A549 (cell line): ENCODE measurements at regions not wholly inside any gene's neighbourhood (a gene's known extent, or its start where the extent isn't known, plus 50 kb on each side); places are given as distances from the start of the nearest gene placed in this dataset.

Source experiments
- ATAC-seq, 2 experiments: fragments of 200-7000 bp in 1 of 2; fragments of >200 bp in 1 of 2; cut with Nextera tagmentation in 1 of 2; cut with Tn5 transposase in 1 of 2; 3 replicates each; pipeline versions ENCODE4 v1.8.0 to v1.9.1; 2018 to 2020; ENCODE audit warnings: mild to moderate bottlenecking in 1 of 2, moderate library complexity in 1 of 2
- CTCF ChIA-PET: fragments of 300-600 bp; sonication (Branson Sonifier 250); formaldehyde crosslinking; extraction: SDS; loops from one replicate; lab custom pipeline; 2021; ENCODE audit warnings: antibody characterized with exemption, inconsistent platforms; lab: Yijun Ruan, JAX
- POLR2A ChIA-PET: fragments of 350-600 bp; formaldehyde crosslinking; extraction: SDS; loops from one replicate; lab custom pipeline; 2021; ENCODE audit warnings: antibody characterized with exemption, inconsistent platforms; lab: Yijun Ruan, JAX
- DNase-seq, 2 experiments: peaks; one replicate each; pipeline versions ENCODE4 v3.0.0 to v3.0.0-alpha.2; 2011 to 2016; ENCODE audit warnings: low read depth in 1 of 2, low spot score in 1 of 2
- FAIRE-seq: peaks from 2 replicates; lab custom pipeline; 2011; peaks lifted over from hg19 to GRCh38; lab: Jason Lieb, UNC
- H3K27ac ChIP-seq, 2 experiments: fragments of >200 bp; sonication (Bioruptor Twin); formaldehyde crosslinking; 3 replicates each; pipeline ENCODE4 v1.5.1; 2016 to 2017
- H3K4me1 ChIP-seq: fragments of >200 bp; sonication (Bioruptor Twin); formaldehyde crosslinking; 3 replicates; pipeline ENCODE4 v1.6.1; 2016
- H3K4me2 ChIP-seq: fragments of >200 bp; sonication (Bioruptor Twin); formaldehyde crosslinking; 3 replicates; pipeline ENCODE4 v1.6.1; 2016
- H3K4me3 ChIP-seq: fragments of >200 bp; sonication (Bioruptor Twin); formaldehyde crosslinking; 3 replicates; pipeline ENCODE4 v1.5.1; 2016
- H3K9me3 ChIP-seq: fragments of >200 bp; sonication (Bioruptor Twin); formaldehyde crosslinking; 3 replicates; pipeline ENCODE4 v1.6.1; 2016
- BHLHE40 ChIP-seq: IDR thresholded peaks from 2 replicates; pipeline ENCODE4 v1.6.1; 2012; ENCODE audit warnings: low read depth, low read length, inconsistent platforms
- CBX8 ChIP-seq: fragments of 200-600 bp; sonication (generic); IDR thresholded peaks from 2 replicates; pipeline ENCODE4 v1.6.1; 2016
- EHF ChIP-seq: fragments of 250-450 bp; sonication (Bioruptor Pico); IDR thresholded peaks from 2 replicates; pipeline ENCODE4 v1.5.0; 2020; ENCODE audit warnings: mild to moderate bottlenecking
- FOSL2 ChIP-seq, 2 experiments: fragments of 450-650 bp in 1 of 2; fragments of >200 bp in 1 of 2; sonication (Bioruptor Twin) in 1 of 2; formaldehyde crosslinking; IDR thresholded peaks; 2 replicates each; pipeline versions ENCODE4 v1.5.0 to v1.6.1; 2016 to 2020; ENCODE audit warnings: mild to moderate bottlenecking in 1 of 2, moderate library complexity in 1 of 2
- HEYL ChIP-seq: fragments of 250-450 bp; sonication (Bioruptor Pico); IDR thresholded peaks from 2 replicates; pipeline ENCODE4 v1.8.0; 2021; ENCODE audit warnings: mild to moderate bottlenecking, moderate library complexity
- HOXA7 ChIP-seq: fragments of 250-450 bp; sonication (Bioruptor Pico); IDR thresholded peaks from 2 replicates; pipeline ENCODE4 v1.5.0; 2020; ENCODE audit warnings: mild to moderate bottlenecking, moderate library complexity
- HOXB13 ChIP-seq: fragments of 250-450 bp; sonication (Bioruptor Pico); IDR thresholded peaks from 2 replicates; pipeline ENCODE4 v1.5.0; 2020; ENCODE audit warnings: low read depth, mild to moderate bottlenecking, moderate library complexity
- JUNB ChIP-seq: fragments of >200 bp; sonication (Bioruptor Twin); formaldehyde crosslinking; IDR thresholded peaks from 2 replicates; pipeline ENCODE4 v1.6.1; 2016
- KDM5A ChIP-seq: fragments of 200-600 bp; sonication (generic); IDR thresholded peaks from 2 replicates; pipeline ENCODE4 v1.6.1; 2016; ENCODE audit warnings: antibody characterized with exemption, mild to moderate bottlenecking
- MAFK ChIP-seq: fragments of 450-650 bp; IDR thresholded peaks from 2 replicates; pipeline ENCODE4 v1.6.1; 2014; ENCODE audit not compliant: partially characterized antibody
- MAZ ChIP-seq: fragments of 150-350 bp; IDR thresholded peaks from 2 replicates; pipeline ENCODE4 v1.6.1; 2014; ENCODE audit warnings: antibody characterized with exemption, low read depth, low read length, borderline replicate concordance
- PHF8 ChIP-seq: fragments of 200-600 bp; sonication (generic); IDR thresholded peaks from 2 replicates; pipeline ENCODE4 v1.6.1; 2016; ENCODE audit warnings: low read depth, mild to moderate bottlenecking, antibody characterized with exemption, moderate library complexity, borderline replicate concordance
- POLR2A ChIP-seq: IDR thresholded peaks from 2 replicates; pipeline ENCODE4 v1.6.1; 2012; ENCODE audit warnings: mild to moderate bottlenecking, low read length
- RAD21 ChIP-seq, 2 experiments: fragments of >200 bp in 1 of 2; sonication (Bioruptor Twin) in 1 of 2; formaldehyde crosslinking in 1 of 2; IDR thresholded peaks in 1 of 2; conservative IDR thresholded peaks in 1 of 2; 2 replicates in 1 of 2; 3 replicates in 1 of 2; pipeline ENCODE4 v1.6.1; 2012 to 2018; ENCODE audit warnings: inconsistent platforms in 1 of 2
- RARB ChIP-seq: fragments of 250-450 bp; sonication (Bioruptor Pico); IDR thresholded peaks from 2 replicates; pipeline ENCODE4 v1.8.0; 2021; ENCODE audit warnings: mild to moderate bottlenecking, moderate library complexity
- RCOR1 ChIP-seq: fragments of 150-350 bp; IDR thresholded peaks from 2 replicates; pipeline ENCODE4 v1.6.1; 2014; ENCODE audit warnings: antibody characterized with exemption, low read length, low read depth
- RFX5 ChIP-seq: fragments of 450-650 bp; IDR thresholded peaks from 2 replicates; pipeline ENCODE4 v1.7.1; 2014; ENCODE audit warnings: antibody characterized with exemption, mild to moderate bottlenecking, moderate library complexity
- RNF2 ChIP-seq: fragments of 200-600 bp; sonication (generic); IDR thresholded peaks from 2 replicates; pipeline ENCODE4 v1.6.1; 2016; ENCODE audit warnings: low read depth, mild to moderate bottlenecking, antibody characterized with exemption, moderate library complexity, borderline replicate concordance
- SMC3 ChIP-seq: fragments of >200 bp; sonication (Bioruptor Twin); formaldehyde crosslinking; IDR thresholded peaks from 3 replicates; pipeline ENCODE4 v1.6.1; 2018; ENCODE audit warnings: inconsistent platforms
- WGBS: methylation state at CpG from one replicate; pipeline ENCODE4 v1.1.6; 2017; ENCODE audit errors: missing lambda C conversion rate; 5-methylcytosine and 5-hydroxymethylcytosine counted together
- TF ChIP-seq, protein P1 (sequence below): fragments of >200 bp; sonication (Bioruptor Twin); formaldehyde crosslinking; IDR thresholded peaks from 3 replicates; pipeline ENCODE4 v1.6.1; 2016
- TF ChIP-seq, protein P2 (sequence below): fragments of >200 bp; sonication (Bioruptor Twin); formaldehyde crosslinking; IDR thresholded peaks from 2 replicates; pipeline ENCODE4 v1.6.1; 2016
- TF ChIP-seq, protein P3 (sequence below): fragments of 250-450 bp; sonication (Bioruptor Pico); IDR thresholded peaks from 2 replicates; pipeline ENCODE4 v1.5.0; 2021; ENCODE audit warnings: mild to moderate bottlenecking, moderate library complexity, borderline replicate concordance
- TF ChIP-seq, protein P4 (sequence below): fragments of 150-350 bp; IDR thresholded peaks from 2 replicates; pipeline ENCODE4 v1.6.1; 2014; ENCODE audit warnings: low read depth, mild to moderate bottlenecking, low read length
- TF ChIP-seq, protein P5 (sequence below): fragments of 450-650 bp; IDR thresholded peaks from 2 replicates; pipeline ENCODE4 v1.6.1; 2014; ENCODE audit warnings: antibody characterized with exemption

DNA sequence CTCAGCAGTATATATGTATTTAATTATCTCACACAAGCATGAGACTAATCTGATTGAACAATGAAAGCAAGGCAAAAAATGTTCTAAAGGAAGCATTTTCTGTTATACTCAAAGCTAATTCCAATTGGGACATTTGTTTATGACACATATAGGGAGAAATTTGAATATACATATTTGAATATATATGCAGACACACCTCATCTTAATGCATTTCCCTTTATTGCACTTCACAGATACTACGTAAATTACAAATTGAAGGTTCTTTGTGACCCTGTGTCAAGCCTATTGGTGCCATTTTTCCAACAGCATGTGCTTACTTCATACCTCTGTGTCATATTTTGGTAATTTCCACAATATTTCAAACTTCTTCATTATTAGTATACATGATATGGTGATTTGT lies 132.1 kb upstream of the STEAP1 start:
- ChIA-PET POLR2A (no interaction called here), CTCF (interaction anchor here (1.6 kb wide), 1 partner anchor 10 kb away, joined by 3 read pairs; no protein-coding TSS in a partner anchor)
- WGBS = 0% methylated on average over 1 of the region's 1 CpG
- FAIRE-seq (no peak), DNase-seq (no peak), ATAC-seq (no peak)
- TF ChIP-seq, protein P1, sequence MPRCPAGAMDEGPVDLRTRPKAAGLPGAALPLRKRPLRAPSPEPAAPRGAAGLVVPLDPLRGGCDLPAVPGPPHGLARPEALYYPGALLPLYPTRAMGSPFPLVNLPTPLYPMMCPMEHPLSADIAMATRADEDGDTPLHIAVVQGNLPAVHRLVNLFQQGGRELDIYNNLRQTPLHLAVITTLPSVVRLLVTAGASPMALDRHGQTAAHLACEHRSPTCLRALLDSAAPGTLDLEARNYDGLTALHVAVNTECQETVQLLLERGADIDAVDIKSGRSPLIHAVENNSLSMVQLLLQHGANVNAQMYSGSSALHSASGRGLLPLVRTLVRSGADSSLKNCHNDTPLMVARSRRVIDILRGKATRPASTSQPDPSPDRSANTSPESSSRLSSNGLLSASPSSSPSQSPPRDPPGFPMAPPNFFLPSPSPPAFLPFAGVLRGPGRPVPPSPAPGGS = no peak
- TF ChIP-seq POLR2A (no peak), RNF2 (no peak), SMC3 (no peak), JUNB (no peak), EHF (CRISPR knock-in tag) (no peak), MAZ (no peak), RFX5 (no peak), BHLHE40 (no peak), CBX8 (no peak), KDM5A (no peak), RAD21 (conservative IDR thresholded peaks at IDR 0.05 in 1 of 2, IDR thresholded peaks at IDR 0.05 in 1 of 2) (no peak), RARB (CRISPR knock-in tag) (no peak)
- TF ChIP-seq, protein P2, sequence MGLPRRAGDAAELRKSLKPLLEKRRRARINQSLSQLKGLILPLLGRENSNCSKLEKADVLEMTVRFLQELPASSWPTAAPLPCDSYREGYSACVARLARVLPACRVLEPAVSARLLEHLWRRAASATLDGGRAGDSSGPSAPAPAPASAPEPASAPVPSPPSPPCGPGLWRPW = no peak
- TF ChIP-seq, protein P3, sequence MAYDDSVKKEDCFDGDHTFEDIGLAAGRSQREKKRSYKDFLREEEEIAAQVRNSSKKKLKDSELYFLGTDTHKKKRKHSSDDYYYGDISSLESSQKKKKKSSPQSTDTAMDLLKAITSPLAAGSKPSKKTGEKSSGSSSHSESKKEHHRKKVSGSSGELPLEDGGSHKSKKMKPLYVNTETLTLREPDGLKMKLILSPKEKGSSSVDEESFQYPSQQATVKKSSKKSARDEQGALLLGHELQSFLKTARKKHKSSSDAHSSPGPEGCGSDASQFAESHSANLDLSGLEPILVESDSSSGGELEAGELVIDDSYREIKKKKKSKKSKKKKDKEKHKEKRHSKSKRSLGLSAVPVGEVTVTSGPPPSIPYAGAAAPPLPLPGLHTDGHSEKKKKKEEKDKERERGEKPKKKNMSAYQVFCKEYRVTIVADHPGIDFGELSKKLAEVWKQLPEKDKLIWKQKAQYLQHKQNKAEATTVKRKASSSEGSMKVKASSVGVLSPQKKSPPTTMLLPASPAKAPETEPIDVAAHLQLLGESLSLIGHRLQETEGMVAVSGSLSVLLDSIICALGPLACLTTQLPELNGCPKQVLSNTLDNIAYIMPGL (CRISPR knock-in tag) = no peak
- TF ChIP-seq, protein P4, sequence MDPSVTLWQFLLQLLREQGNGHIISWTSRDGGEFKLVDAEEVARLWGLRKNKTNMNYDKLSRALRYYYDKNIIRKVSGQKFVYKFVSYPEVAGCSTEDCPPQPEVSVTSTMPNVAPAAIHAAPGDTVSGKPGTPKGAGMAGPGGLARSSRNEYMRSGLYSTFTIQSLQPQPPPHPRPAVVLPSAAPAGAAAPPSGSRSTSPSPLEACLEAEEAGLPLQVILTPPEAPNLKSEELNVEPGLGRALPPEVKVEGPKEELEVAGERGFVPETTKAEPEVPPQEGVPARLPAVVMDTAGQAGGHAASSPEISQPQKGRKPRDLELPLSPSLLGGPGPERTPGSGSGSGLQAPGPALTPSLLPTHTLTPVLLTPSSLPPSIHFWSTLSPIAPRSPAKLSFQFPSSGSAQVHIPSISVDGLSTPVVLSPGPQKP = no peak
- H3K4me1 ChIP-seq = no peaks in the 10 kb centered on the region
- H3K4me3 ChIP-seq = no peak overlapping the region
- H3K27ac ChIP-seq = no peak overlapping the region
- no peak overlapping the region for H3K4me2 ChIP-seq
- H3K9me3 ChIP-seq = no peaks in the 10 kb centered on the region

DNA sequence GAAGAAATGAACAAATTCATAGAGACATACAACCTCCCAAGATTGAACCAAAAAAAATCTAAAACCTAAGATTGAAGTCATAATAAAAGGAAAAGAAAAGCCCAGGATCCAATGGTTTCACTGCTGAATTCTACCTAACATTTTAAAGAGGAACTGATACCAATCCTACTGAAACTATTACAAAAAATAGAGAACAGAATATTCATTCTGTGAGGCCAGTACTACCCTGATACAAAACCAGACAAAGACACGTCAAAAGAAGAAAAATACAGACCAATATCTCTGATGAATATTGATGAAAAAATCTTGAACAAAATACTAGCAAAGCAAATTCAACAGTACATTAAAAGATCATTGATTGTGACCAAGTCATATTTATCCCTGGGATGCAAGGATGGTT lies 128.5 kb upstream of the STEAP1 start:
- no peak for DNase-seq
- H3K4me2 ChIP-seq = no peak overlapping the region
- POLR2A ChIA-PET = no interaction called here
- no peaks in the 10 kb centered on the region for H3K9me3 ChIP-seq
- CTCF ChIA-PET = no interaction called here
- ATAC-seq = no peak
- TF ChIP-seq RAD21 (conservative IDR thresholded peaks at IDR 0.05 in 1 of 2, IDR thresholded peaks at IDR 0.05 in 1 of 2) (no peak), BHLHE40 (no peak), HOXA7 (CRISPR knock-in tag) (no peak), MAFK (no peak), HEYL (CRISPR knock-in tag) (no peak), FOSL2 (IDR thresholded peaks at IDR 0.05) (no peak), FOSL2 (CRISPR knock-in tag; IDR thresholded peaks at IDR 0.05) (no peak), RCOR1 (no peak), RARB (CRISPR knock-in tag) (no peak), PHF8 (no peak), HOXB13 (no peak), JUNB (no peak)
- TF ChIP-seq, protein P5, sequence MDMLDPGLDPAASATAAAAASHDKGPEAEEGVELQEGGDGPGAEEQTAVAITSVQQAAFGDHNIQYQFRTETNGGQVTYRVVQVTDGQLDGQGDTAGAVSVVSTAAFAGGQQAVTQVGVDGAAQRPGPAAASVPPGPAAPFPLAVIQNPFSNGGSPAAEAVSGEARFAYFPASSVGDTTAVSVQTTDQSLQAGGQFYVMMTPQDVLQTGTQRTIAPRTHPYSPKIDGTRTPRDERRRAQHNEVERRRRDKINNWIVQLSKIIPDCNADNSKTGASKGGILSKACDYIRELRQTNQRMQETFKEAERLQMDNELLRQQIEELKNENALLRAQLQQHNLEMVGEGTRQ = no peak
- TF ChIP-seq, protein P2 = no peak
- TF ChIP-seq, protein P1 = no peak
- TF ChIP-seq, protein P3 (CRISPR knock-in tag) = no peak
- TF ChIP-seq, protein P4 = no peak
- 0% methylated on average over 1 of the region's 1 CpG for WGBS
- H3K27ac ChIP-seq = no peak overlapping the region
- no peak overlapping the region for H3K4me3 ChIP-seq
- no peaks in the 10 kb centered on the region for H3K4me1 ChIP-seq
- no peak for FAIRE-seq
